ENCODE measurements at regions not wholly inside any gene's neighbourhood (a gene's known extent, or its start where the extent isn't known, plus 50 kb on each side); places are given as distances from the start of the nearest gene placed in this dataset.

DNA sequence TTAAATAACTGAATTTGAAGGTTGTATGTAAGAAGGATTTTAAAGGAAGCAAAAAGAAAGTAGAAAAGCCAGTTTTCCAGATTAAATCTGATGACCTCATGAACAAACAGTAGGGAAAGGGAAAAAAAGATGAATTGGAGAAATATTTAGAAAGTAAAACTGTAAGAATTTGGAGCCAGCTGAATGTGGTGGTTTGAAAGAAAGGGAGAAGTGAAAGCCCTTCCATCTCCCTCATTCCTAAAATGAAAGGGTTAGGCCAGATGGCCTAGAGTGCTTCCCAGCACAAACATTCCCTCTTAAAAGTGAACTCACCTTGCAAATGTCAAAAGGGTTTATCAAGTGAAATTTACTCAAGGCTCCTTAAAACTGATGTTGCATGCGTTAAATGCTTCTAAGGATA is 139.3 kb upstream of the COL21A1 start:
- TF ChIP-seq, protein P1, sequence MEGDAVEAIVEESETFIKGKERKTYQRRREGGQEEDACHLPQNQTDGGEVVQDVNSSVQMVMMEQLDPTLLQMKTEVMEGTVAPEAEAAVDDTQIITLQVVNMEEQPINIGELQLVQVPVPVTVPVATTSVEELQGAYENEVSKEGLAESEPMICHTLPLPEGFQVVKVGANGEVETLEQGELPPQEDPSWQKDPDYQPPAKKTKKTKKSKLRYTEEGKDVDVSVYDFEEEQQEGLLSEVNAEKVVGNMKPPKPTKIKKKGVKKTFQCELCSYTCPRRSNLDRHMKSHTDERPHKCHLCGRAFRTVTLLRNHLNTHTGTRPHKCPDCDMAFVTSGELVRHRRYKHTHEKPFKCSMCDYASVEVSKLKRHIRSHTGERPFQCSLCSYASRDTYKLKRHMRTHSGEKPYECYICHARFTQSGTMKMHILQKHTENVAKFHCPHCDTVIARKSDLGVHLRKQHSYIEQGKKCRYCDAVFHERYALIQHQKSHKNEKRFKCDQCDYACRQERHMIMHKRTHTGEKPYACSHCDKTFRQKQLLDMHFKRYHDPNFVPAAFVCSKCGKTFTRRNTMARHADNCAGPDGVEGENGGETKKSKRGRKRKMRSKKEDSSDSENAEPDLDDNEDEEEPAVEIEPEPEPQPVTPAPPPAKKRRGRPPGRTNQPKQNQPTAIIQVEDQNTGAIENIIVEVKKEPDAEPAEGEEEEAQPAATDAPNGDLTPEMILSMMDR (IDR thresholded peaks at IDR 0.05): no peak
- TF ChIP-seq ZFX (IDR thresholded peaks at IDR 0.05; ENCODE audit: borderline replicate concordance): no peak
- H3K27ac ChIP-seq: no peak overlapping the region

DNA sequence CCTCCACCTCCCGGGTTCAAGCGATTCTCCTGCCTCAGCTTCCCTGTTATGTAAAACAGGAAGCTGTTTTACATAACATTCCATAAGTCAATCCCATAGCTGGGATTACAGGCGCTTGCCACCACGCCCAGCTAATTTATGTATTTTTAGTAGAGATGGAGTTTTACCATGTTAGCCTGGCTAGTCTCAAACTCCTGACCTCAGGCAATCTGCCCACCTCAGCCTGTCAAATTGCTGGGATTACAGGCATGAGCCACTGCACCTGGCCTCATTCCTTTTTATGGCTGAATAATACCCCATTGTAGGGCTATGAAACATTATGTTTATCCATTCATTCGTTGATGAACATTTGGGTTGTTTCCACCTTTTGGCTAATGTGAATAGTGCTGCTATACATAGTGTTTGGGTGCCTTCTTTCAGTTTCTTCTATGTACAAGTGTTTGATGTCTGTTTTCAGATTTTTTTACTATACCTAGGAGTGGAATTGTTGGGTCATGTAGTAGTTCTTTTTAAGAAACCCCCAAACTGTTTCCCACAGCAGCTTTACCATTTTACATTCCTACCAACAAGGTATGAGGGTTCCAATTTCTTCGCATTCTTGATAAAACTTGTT is 138.7 kb upstream of the COL21A1 start:
- no peak overlapping the region for H3K27ac ChIP-seq
- no peak for TF ChIP-seq ZFX (IDR thresholded peaks at IDR 0.05; ENCODE audit: borderline replicate concordance)
- TF ChIP-seq, protein P1 (IDR thresholded peaks at IDR 0.05): no peak

DNA sequence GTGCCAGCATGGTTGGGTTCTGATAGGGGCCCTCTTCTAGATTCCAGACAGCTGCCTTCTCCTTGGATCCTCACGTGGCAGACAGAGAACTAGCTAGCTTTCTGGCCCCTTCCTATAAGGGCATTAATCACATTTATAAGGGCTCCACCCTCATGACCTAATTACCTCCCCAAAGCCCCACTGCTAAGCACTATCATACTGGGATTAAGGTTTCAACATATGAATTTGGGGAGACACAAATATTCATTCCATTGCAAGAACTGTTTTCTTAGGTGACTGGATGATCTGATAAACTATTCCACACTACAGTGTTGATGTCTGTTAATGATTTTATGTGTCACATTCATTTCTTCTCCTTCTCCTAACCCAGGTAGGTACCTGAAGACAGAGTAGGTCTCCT is 135.8 kb upstream of the COL21A1 start:
- TF ChIP-seq ZFX (IDR thresholded peaks at IDR 0.05; ENCODE audit: borderline replicate concordance): no peak
- TF ChIP-seq, protein P1 (IDR thresholded peaks at IDR 0.05): no peak
- H3K27ac ChIP-seq: no peak overlapping the region

DNA sequence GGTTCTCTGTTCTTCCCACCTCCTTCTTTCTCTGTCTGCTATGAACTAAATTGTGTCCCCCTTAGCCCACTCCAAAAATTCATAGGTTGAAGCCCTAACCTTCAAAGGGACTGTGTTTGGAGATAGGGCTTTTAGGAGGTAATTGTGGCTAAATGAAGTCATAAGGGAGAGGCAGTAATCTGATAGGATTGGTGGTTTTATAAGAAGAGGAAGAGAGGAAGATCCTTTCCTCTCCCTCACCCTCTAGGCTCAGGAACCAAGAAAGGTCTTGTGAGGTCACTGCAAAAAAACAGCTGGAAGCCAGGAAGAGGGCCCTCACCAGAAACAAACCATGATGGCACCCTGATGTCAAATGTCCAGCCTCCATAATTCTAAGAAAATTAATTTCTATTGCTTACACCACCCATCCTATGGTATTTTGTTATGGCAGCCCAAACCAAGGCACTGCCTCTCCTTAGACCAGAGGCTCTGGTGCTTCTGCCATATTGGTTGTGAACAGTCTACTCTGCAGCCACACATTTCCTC is 135.1 kb upstream of the COL21A1 start:
- no peak overlapping the region for H3K27ac ChIP-seq
- no peak for TF ChIP-seq ZFX (IDR thresholded peaks at IDR 0.05; ENCODE audit: borderline replicate concordance)
- TF ChIP-seq, protein P1 (IDR thresholded peaks at IDR 0.05): no peak

- TF ChIP-seq, protein P1 (IDR thresholded peaks at IDR 0.05): no peak
- no peak for TF ChIP-seq ZFX (IDR thresholded peaks at IDR 0.05; ENCODE audit: borderline replicate concordance)
- no peak overlapping the region for H3K27ac ChIP-seq
These were observed 134.4 kb upstream of the COL21A1 start for GRCh38 chr6:56381801-56382251.

DNA sequence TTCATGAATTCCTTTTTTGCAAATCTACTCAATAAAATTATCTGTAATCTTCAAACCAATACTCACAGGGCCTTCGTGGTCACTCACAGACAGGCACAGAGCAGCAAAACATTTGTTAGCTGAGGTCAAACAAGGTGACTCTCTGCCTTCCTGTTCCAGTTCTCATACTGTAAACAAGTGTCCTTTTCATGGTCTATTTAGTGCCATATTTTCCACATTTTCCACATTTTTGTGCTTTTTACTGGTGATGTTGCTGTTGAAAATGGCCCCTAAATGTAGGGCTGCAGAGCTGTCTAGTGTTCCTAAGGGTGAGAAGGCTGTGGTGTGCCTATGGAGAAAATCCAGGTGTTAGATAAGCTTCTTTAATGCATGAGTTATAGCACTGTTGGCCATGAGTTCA is 133.1 kb upstream of the COL21A1 start:
- H3K27ac ChIP-seq: no peak overlapping the region
- TF ChIP-seq, protein P1 (IDR thresholded peaks at IDR 0.05): no peak
- no peak for TF ChIP-seq ZFX (IDR thresholded peaks at IDR 0.05; ENCODE audit: borderline replicate concordance)

GRCh38 chr6:56378966-56379585 is 131.7 kb upstream of the COL21A1 start:
- no peak overlapping the region for H3K27ac ChIP-seq
- no peak for TF ChIP-seq ZFX (IDR thresholded peaks at IDR 0.05; ENCODE audit: borderline replicate concordance)
- TF ChIP-seq, protein P1 (IDR thresholded peaks at IDR 0.05): no peak

Data from 22Rv1 (cell line).